ENCODE measurements at regions not wholly inside any gene's neighbourhood (a gene's known extent, or its start where the extent isn't known, plus 50 kb on each side); places are given as distances from the start of the nearest gene placed in this dataset.

DNA sequence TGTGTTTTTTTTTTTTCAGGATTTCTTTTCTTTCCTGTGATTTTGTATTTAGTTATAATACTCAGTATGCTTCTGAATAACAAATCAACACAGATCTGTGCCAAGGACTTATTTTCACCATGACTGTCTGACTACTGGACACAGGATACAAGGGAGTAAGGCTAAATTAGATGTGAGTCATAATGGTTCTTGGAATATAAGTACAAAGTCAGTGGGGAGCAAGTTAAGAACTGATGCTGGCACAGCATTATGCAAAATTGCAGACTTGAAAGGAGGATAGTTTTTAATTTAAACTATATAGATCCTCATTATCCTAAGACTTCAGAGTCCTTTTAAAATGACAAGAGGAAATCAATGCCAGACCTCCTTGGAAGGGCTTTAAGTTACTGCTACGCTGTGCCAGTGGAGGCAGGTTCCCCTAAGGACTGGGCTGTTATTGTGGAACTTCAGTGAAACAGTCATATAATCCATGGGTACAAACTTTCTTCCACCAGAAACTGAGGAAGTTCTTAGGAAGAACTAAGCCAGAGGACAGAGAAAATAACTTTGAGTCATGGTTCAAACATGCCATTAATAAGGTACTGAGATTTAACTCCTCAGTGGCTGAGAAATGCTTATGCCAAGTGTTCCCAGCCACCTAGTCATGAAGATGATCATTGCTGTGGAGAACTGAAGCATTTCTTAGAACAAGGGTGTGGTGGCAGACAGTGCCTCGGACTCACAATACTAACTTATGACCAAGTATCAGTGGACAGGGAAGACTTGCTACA is 531.2 kb downstream of the HTR7 start:
- DNase-seq (ENCODE audit: extremely low spot score in 2 of 2): no peak
- H3K4me1 ChIP-seq: no peaks in the 10 kb centered on the region
- intact Hi-C loops (cut with DNase I): no loop called here

DNA sequence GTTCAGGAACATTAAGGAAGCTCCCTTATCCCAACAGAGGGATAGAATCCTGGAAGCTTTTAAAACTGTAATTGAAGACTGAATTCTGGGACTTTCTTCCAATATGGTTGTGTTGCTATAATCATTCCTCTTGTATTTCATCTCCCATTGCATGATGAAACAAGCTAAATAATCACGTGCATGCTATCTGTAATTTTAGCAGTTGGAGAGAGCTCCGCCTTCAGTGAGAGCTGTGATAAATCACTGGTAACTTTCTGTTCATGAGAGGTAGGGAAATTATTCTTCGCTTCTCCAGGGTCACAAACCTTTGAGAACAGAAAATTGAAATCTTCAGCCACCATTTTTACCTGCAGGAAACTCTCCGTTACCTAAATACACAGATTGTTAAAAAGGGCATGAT is 530.2 kb downstream of the HTR7 start:
- Histone ChIP-seq H3K4me3 (no peak overlapping the region), H3K27ac (no peak overlapping the region), H3K36me3 (no peaks in the 10 kb centered on the region), H3K27me3 (no peaks in the 10 kb centered on the region), H3K4me1 (no peaks in the 10 kb centered on the region), H3K9me3 (no peaks in the 10 kb centered on the region)
- TF ChIP-seq POLR2AphosphoS5 (IDR thresholded peaks at IDR 0.05; ENCODE audit: insufficient read depth in 1 of 2, low read depth in 1 of 2): no peak
- TF ChIP-seq, protein P1, sequence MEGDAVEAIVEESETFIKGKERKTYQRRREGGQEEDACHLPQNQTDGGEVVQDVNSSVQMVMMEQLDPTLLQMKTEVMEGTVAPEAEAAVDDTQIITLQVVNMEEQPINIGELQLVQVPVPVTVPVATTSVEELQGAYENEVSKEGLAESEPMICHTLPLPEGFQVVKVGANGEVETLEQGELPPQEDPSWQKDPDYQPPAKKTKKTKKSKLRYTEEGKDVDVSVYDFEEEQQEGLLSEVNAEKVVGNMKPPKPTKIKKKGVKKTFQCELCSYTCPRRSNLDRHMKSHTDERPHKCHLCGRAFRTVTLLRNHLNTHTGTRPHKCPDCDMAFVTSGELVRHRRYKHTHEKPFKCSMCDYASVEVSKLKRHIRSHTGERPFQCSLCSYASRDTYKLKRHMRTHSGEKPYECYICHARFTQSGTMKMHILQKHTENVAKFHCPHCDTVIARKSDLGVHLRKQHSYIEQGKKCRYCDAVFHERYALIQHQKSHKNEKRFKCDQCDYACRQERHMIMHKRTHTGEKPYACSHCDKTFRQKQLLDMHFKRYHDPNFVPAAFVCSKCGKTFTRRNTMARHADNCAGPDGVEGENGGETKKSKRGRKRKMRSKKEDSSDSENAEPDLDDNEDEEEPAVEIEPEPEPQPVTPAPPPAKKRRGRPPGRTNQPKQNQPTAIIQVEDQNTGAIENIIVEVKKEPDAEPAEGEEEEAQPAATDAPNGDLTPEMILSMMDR (IDR thresholded peaks at IDR 0.05): no peak
- intact Hi-C loops (cut with DNase I): no loop called here
- DNase-seq (ENCODE audit: extremely low spot score in 2 of 2): no peak

More for the DNA sequence above, 531.2 kb downstream of the HTR7 start:
- no peak overlapping the region for H3K27ac ChIP-seq
- no peaks in the 10 kb centered on the region for H3K9me3 ChIP-seq
- TF ChIP-seq, protein P1 (IDR thresholded peaks at IDR 0.05): no peak
- no peak for TF ChIP-seq POLR2A (IDR thresholded peaks at IDR 0.05)
- H3K36me3 ChIP-seq: no peaks in the 10 kb centered on the region
- no peaks in the 10 kb centered on the region for H3K27me3 ChIP-seq
- no peak overlapping the region for H3K4me3 ChIP-seq

DNA sequence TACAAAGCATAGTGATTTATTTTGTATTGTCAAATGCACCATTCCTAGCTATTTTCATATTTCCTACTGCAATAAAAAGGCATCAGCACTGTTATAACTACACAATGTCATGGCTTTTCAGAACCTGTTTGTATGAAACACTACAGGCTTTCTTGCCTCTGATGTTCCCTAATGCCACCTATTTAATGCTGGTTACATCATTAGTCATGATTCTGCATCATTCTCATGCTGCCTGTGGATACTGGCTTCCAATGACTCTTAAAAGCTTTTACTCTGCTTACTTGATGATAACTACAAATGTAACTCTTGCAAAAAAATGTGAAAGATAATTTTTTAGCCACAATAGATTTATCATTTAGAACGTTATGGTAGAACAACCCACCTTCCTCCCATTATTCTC is 529.4 kb downstream of the HTR7 start:
- no peaks in the 10 kb centered on the region for H3K9me3 ChIP-seq
- intact Hi-C loops (cut with DNase I): no loop called here
- no peaks in the 10 kb centered on the region for H3K27me3 ChIP-seq
- no peaks in the 10 kb centered on the region for H3K4me1 ChIP-seq
- DNase-seq (ENCODE audit: extremely low spot score in 2 of 2): no peak
- no peaks in the 10 kb centered on the region for H3K36me3 ChIP-seq
- TF ChIP-seq, protein P1 (IDR thresholded peaks at IDR 0.05): no peak
- TF ChIP-seq POLR2AphosphoS5 (IDR thresholded peaks at IDR 0.05; ENCODE audit: insufficient read depth in 1 of 2, low read depth in 1 of 2) (no peak), POLR2A (IDR thresholded peaks at IDR 0.05) (no peak)
- no peak overlapping the region for H3K27ac ChIP-seq
- H3K4me3 ChIP-seq: no peak overlapping the region

DNA sequence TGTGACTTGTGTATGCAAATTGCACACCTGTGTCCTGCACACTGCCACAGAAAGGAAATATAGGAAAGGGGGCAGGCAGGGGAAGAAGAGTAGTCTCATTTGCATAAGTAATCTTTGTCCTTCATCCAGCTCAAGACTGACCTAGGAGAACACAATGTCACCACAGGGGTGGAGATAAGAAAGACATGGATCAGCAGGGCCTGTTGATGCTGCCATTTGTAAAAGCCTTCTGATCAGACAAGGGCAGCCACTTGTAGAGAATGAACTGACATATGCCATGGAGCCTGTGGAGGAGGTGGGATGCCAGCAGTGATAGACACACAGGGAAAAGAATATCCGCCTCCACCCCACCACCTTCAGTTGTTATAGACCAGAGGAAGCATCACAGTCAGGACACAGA is 528.9 kb downstream of the HTR7 start:
- Histone ChIP-seq H3K27me3 (no peaks in the 10 kb centered on the region), H3K27ac (no peak overlapping the region), H3K4me3 (no peak overlapping the region), H3K36me3 (no peaks in the 10 kb centered on the region), H3K9me3 (no peaks in the 10 kb centered on the region), H3K4me1 (no peaks in the 10 kb centered on the region)
- intact Hi-C loops (cut with DNase I): no loop called here
- no peak for DNase-seq (ENCODE audit: extremely low spot score in 2 of 2)
- no peak for TF ChIP-seq POLR2AphosphoS5 (IDR thresholded peaks at IDR 0.05; ENCODE audit: insufficient read depth in 1 of 2, low read depth in 1 of 2)
- TF ChIP-seq, protein P1 (IDR thresholded peaks at IDR 0.05): no peak
- TF ChIP-seq POLR2A (IDR thresholded peaks at IDR 0.05): no peak

DNA sequence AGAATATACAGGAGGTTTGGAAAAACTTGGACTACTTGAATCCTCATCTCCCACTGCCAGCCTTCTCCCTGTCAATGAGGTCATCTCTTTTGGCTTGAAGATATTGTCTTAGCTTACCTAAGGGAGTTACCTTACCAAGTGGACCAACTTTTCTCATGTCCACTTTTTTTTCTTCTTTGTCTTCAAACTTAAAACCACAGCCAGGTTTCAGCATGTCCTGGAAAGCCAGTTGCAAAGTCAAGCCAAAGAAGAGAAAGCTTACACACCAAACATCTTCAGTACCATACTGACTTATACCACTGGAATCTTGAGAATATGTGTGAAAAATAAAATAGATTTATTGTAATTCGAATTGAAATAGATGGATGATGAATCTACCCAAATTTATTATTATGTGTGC is 520.5 kb downstream of the HTR7 start:
- no peak for DNase-seq (ENCODE audit: extremely low spot score in 2 of 2)
- H3K4me1 ChIP-seq: no peaks in the 10 kb centered on the region
- no peak overlapping the region for H3K4me3 ChIP-seq
- TF ChIP-seq POLR2AphosphoS5 (IDR thresholded peaks at IDR 0.05; ENCODE audit: insufficient read depth in 1 of 2, low read depth in 1 of 2) (no peak), POLR2A (IDR thresholded peaks at IDR 0.05) (no peak)
- TF ChIP-seq, protein P1 (IDR thresholded peaks at IDR 0.05): no peak
- no peaks in the 10 kb centered on the region for H3K36me3 ChIP-seq
- H3K27me3 ChIP-seq: no peaks in the 10 kb centered on the region
- H3K27ac ChIP-seq: no peak overlapping the region
- intact Hi-C loops (cut with DNase I): no loop called here
- H3K9me3 ChIP-seq: no peaks in the 10 kb centered on the region

All from vagina (tissue), 2 donors.